GM21360 (cell line): ENCODE measurements at regions not wholly inside any gene's neighbourhood (a gene's known extent, or its start where the extent isn't known, plus 50 kb on each side); places are given as distances from the start of the nearest gene placed in this dataset.

Experiments used
- ATAC-seq: cut with Tn5 transposase; IDR thresholded peaks from one replicate; pipeline ENCODE4 v1.9.1; 2021; ENCODE audit warnings: mild to moderate bottlenecking, moderate library complexity; ENCODE audit not compliant: unreplicated experiment

DNA sequence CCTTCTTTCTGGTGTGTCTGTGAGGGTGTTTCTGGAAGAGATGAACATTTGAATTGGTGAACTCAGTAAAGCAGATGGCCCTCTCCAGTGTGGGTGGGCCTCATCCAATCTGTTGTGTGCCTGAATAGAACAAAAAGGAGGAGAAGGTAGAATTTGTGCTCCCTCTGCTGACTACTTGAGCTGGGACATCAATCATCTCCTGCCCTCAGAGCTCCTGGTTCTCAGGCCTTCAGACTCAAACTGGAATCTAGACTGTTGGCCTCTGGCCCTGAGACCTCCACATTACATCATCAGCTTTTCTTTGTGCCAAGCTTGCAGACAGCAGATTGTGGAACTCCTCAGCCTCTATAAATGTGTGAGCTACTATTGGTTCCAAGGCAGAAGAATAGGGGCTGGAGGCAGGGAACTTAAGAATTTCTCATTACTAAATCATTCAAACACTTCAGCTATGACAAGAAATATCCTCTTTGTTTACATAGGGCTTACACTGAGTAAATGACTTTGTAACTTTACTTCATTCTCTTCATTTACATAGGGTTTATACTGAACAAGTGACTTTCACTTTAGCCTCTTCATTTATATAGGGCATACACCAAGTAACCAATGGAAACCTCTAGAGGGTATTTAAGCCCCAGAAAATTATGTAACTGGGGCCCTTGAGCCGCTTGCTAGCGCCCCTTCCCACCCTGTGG is 86.9 kb upstream of the NWD2 start:
- ATAC-seq: no peak

- no peak for ATAC-seq
Observed at GRCh38 chr4:37160653-37161052, 83.9 kb upstream of the NWD2 start.

DNA sequence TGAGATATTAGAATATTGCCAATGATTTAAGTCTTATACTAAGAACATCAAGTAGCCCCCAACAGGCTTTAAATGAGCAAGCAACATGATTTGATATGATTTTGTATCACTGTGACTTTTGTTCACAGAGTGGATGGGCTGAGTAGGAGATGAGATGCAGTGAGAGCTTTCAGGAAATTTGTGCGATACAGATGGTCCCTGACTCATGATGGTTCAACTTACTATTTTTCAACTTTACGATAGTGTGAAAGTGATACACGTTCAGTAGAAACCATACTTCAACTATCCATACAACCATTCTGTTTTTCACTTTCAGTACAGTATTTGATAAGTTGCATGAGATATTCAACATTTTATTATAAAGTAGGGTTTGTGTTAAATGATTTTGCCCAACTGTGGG is 78.7 kb upstream of the NWD2 start:
- ATAC-seq: no peak

DNA sequence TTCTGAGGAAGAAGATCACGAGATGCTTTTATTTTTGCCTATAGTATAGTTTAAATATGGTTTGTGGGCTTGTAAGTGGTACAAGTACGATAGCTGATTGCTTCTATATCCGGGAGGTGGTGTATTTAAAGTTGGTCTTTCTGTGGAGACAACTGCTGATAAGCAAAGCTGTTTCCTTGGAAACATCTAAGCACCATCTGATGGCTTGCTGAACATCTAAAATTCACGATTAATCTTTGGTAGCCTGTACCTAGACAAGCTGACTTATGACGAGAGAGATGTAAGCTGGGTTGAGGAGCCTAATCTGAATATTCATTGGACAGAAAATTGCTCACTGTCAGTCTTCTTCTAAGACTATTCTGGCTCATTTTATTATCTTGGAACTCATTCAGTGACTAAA is 74.6 kb upstream of the NWD2 start:
- ATAC-seq: no peak

- ATAC-seq: no peak
Observed at GRCh38 chr4:37188100-37188499, 56.4 kb upstream of the NWD2 start.
